ENCODE measurements at regions not wholly inside any gene's neighbourhood (a gene's known extent, or its start where the extent isn't known, plus 50 kb on each side); places are given as distances from the start of the nearest gene placed in this dataset.

GRCh38 chr3:28922376-28922775, 358.5 kb upstream of the RBMS3 start:
- TF ChIP-seq, protein P1, sequence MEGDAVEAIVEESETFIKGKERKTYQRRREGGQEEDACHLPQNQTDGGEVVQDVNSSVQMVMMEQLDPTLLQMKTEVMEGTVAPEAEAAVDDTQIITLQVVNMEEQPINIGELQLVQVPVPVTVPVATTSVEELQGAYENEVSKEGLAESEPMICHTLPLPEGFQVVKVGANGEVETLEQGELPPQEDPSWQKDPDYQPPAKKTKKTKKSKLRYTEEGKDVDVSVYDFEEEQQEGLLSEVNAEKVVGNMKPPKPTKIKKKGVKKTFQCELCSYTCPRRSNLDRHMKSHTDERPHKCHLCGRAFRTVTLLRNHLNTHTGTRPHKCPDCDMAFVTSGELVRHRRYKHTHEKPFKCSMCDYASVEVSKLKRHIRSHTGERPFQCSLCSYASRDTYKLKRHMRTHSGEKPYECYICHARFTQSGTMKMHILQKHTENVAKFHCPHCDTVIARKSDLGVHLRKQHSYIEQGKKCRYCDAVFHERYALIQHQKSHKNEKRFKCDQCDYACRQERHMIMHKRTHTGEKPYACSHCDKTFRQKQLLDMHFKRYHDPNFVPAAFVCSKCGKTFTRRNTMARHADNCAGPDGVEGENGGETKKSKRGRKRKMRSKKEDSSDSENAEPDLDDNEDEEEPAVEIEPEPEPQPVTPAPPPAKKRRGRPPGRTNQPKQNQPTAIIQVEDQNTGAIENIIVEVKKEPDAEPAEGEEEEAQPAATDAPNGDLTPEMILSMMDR (IDR thresholded peaks at IDR 0.05; ENCODE audit: low read depth, low read length, poor library complexity, severe bottlenecking): no peak
- TF ChIP-seq EZH2phosphoT487 (IDR thresholded peaks at IDR 0.05; ENCODE audit: borderline replicate concordance, low read length): no peak

Data from DOHH2 (cell line).